ENCODE measurements at regions not wholly inside any gene's neighbourhood (a gene's known extent, or its start where the extent isn't known, plus 50 kb on each side); places are given as distances from the start of the nearest gene placed in this dataset.

DNA sequence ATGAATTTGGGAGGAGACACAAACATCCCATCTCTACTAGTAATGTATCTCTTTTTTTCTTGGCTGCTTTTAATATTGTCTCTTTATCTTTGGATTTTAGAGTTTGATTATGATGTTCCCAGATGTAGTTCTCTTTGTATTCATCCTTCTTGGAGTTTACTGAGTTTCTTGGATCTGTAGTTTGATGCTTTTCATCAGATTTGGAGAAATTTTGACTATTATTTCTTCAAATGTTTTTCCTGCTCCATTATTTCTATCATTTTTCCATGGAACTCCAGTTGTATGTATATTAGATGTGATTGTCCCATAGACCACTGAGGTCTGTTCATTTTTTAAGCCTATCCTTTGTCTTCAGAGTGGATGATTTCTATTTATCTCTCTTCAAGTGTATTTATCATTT, 90.7 kb upstream of the ARHGAP5 start:
- POLR2A ChIA-PET = no interaction called here
- CTCF ChIA-PET = no interaction called here
- TF ChIP-seq, protein P1, sequence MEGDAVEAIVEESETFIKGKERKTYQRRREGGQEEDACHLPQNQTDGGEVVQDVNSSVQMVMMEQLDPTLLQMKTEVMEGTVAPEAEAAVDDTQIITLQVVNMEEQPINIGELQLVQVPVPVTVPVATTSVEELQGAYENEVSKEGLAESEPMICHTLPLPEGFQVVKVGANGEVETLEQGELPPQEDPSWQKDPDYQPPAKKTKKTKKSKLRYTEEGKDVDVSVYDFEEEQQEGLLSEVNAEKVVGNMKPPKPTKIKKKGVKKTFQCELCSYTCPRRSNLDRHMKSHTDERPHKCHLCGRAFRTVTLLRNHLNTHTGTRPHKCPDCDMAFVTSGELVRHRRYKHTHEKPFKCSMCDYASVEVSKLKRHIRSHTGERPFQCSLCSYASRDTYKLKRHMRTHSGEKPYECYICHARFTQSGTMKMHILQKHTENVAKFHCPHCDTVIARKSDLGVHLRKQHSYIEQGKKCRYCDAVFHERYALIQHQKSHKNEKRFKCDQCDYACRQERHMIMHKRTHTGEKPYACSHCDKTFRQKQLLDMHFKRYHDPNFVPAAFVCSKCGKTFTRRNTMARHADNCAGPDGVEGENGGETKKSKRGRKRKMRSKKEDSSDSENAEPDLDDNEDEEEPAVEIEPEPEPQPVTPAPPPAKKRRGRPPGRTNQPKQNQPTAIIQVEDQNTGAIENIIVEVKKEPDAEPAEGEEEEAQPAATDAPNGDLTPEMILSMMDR (IDR thresholded peaks at IDR 0.05; ENCODE audit: control extremely low read depth, extremely low read depth, low read depth, missing control alignments) = no peak
- no peak for DNase-seq (ENCODE audit: extremely low spot score)

DNA sequence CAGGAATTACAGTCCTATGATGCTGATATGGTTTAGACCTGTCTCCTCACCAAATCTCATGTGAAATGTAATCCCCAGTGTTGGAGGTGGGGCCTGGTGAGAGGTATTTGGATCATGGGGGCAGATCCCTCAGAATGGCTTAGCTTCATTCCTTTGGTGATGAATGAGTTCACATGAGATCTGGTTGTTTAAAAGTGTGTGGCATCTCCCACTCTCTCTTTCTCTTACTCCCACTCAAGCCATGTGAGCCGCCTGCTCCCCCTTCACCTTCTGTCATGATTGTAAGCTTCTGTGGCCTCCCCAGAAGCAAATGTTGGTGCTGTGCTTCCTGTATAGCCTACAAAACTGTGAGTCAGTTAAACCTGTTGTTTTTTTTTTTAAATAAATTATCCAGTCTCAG, 89.4 kb upstream of the ARHGAP5 start:
- TF ChIP-seq, protein P1 (IDR thresholded peaks at IDR 0.05; ENCODE audit: control extremely low read depth, extremely low read depth, low read depth, missing control alignments) = no peak
- ChIA-PET POLR2A (no interaction called here), CTCF (no interaction called here)
- no peak for DNase-seq (ENCODE audit: extremely low spot score)

DNA sequence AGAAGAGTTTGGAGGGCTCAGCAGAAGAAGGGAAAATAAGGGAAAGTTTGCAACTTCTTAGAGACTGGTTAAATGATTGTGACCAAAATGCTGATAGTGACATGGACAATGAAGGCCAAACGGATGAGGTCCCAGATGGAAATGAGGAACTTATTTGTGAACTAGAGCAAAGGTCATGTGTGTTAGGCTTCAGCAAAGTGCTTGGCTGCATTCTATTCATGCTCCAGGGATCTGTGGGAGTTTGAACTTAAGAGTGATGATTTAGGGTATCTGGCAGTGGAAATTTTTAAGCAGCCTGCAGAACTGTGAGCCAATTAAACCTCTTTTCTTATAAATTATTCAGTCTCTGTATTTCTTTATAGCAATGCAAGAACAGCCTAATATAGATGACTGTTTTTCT, 88.9 kb upstream of the ARHGAP5 start:
- ChIA-PET CTCF (no interaction called here), POLR2A (no interaction called here)
- no peak for DNase-seq (ENCODE audit: extremely low spot score)
- TF ChIP-seq, protein P1 (IDR thresholded peaks at IDR 0.05; ENCODE audit: control extremely low read depth, extremely low read depth, low read depth, missing control alignments) = no peak

DNA sequence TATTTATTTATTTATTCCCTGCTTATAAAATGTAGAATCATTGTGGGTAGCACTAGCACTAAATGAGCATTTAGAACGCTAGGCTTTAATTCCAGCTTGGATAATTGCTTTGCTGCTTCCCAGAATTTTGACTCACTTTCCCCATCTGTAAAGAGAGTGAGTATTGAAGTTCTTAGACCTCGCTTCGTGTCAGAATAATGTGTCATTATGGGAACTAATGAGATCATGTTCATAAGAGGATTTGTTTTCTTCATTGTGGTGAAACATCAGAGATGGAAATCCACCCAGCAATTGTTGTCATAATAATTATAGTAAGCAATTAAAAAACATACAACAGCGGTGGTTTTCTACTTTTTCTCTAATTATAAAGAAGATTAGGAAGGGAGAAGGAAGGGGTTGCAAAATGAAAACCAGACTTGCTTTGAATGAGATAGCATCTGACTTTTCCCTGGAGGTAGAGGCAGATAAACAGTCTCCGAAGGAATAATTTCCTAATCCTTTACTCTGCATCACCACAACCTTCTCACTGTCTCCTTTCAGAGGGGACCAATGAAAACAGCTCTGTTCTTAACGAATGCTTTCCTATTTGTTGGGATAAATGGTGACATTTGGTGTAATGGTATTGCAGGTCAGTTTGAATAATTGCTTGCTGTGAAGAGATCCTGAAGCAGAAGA, 86.8 kb upstream of the ARHGAP5 start:
- TF ChIP-seq, protein P1 (IDR thresholded peaks at IDR 0.05; ENCODE audit: control extremely low read depth, extremely low read depth, low read depth, missing control alignments) = no peak
- CTCF ChIA-PET = interaction anchor here (0.9 to 1.0 kb wide), 2 partner anchors 15 to 35 kb away, joined by 3 read pairs; no protein-coding TSS in a partner anchor
- POLR2A ChIA-PET = no interaction called here
- no peak for DNase-seq (ENCODE audit: extremely low spot score)

DNA sequence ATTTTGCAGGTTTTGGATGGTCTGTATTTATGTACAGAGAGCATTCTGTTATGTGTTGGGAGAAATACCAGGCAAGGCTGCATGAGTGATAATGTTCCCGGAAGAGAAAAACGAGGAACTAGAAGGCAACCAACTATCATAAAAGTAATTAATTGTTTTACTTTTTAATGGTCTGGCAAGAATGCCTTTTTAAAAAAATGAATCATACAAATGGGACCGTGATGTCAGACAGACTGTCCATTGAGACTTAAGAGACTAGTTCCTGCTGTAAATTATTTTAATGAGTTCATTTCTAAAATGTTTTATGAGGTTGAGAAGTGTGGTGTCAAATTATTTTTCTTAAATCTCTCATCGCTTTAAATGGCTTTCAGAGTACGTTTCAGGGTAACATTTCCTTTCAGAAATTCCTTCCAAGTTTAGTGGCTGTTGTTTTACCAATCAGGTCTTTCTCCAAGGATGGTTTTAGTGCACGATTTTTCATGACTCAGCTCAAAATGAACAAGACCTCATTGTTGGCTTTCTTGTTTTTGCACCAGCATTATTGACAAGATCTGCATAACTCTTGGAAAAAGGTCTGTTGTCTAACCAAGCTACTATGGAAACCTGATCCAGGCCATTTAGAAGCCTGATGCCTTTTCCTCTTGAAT, 86.1 kb upstream of the ARHGAP5 start:
- TF ChIP-seq, protein P1 (IDR thresholded peaks at IDR 0.05; ENCODE audit: control extremely low read depth, extremely low read depth, low read depth, missing control alignments) = no peak
- POLR2A ChIA-PET = no interaction called here
- DNase-seq (ENCODE audit: extremely low spot score) = no peak
- CTCF ChIA-PET = interaction anchor here (1.0 kb wide), 1 partner anchor 35 kb away, joined by 3 read pairs; no protein-coding TSS in a partner anchor

DNA sequence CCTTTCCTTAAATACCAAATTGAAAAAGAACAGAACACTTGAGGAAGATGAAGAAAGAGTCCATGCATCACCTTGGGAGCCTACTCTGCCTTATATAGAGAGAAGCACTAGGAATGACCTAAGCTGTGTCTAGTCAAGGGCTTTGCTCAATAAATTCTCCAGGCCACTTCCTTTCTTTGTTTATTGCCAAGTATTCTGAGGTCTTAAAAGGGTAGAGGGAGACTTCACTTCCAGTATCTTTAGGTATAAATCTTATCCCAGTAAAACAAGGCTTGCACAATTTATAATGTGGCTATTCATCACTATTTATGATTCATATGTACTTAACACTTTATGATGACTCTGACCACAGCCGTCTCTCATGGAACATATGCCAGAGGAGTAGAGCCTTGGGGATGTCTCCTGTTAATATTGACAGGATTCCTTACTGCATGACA, 85.1 kb upstream of the ARHGAP5 start:
- TF ChIP-seq, protein P1 (IDR thresholded peaks at IDR 0.05; ENCODE audit: control extremely low read depth, extremely low read depth, low read depth, missing control alignments) = no peak
- ChIA-PET POLR2A (no interaction called here), CTCF (no interaction called here)
- no peak for DNase-seq (ENCODE audit: extremely low spot score)
